Endothelial cell (in vitro differentiated cells): ENCODE measurements at regions not wholly inside any gene's neighbourhood (a gene's known extent, or its start where the extent isn't known, plus 50 kb on each side); places are given as distances from the start of the nearest gene placed in this dataset.

Experiments used
- DNase-seq: peaks from one replicate; pipeline ENCODE4 v3.0.0; 2021; ENCODE audit warnings: low spot score
- H3K27ac Mint-ChIP-seq: one replicate; pipeline ENCODE4 v1.8.0; 2021; ENCODE audit warnings: mixed read lengths, inconsistent platforms; ENCODE audit not compliant: unreplicated experiment
- H3K27me3 Mint-ChIP-seq: one replicate; pipeline ENCODE4 v1.8.0; 2021; ENCODE audit warnings: mild to moderate bottlenecking, moderate library complexity, mixed read lengths, inconsistent platforms; ENCODE audit not compliant: unreplicated experiment
- H3K36me3 Mint-ChIP-seq: one replicate; pipeline ENCODE4 v1.8.0; 2021; ENCODE audit warnings: mild to moderate bottlenecking, low read depth, mixed read lengths, inconsistent platforms; ENCODE audit not compliant: unreplicated experiment
- H3K4me1 Mint-ChIP-seq: one replicate; pipeline ENCODE4 v1.8.0; 2021; ENCODE audit warnings: mild to moderate bottlenecking, mixed read lengths, inconsistent platforms; ENCODE audit not compliant: unreplicated experiment
- H3K4me3 Mint-ChIP-seq: one replicate; pipeline ENCODE4 v1.8.0; 2021; ENCODE audit warnings: mild to moderate bottlenecking, mixed read lengths, inconsistent platforms; ENCODE audit not compliant: unreplicated experiment
- H3K9me3 Mint-ChIP-seq: one replicate; pipeline ENCODE4 v1.8.0; 2021; ENCODE audit warnings: mixed read lengths, inconsistent platforms; ENCODE audit not compliant: unreplicated experiment
- TF ChIP-seq, protein P1 (sequence below): fragments of 200-600 bp; sonication (generic); IDR thresholded peaks from one replicate; pipeline ENCODE4 v1.5.0; 2021; ENCODE audit warnings: antibody characterized with exemption; ENCODE audit not compliant: unreplicated experiment

DNA sequence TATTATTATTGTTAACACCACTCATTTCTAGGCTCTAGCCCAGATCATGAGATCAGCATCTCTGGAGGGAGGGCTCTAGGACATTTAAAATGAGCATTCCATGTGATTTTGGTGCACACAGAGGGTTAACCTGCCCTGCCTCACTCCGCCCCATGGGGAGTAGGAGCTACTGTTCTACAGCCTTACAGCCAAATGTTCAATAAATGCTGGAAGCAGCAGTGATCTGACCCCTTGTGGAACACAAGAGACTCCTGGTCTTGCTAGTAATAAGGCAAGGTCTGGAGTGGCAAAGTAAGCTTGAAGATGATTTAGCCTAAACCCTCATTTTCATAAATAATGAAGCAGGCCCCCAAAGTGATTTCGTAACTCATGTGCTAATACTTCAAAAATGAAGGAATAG lies 166.4 kb upstream of the EOMES start:
- H3K9me3 Mint-ChIP-seq, result no peaks in the 10 kb centered on the region
- no peaks in the 10 kb centered on the region for H3K4me1 Mint-ChIP-seq
- peaks cover 2% of the 10 kb centered on the region for H3K27me3 Mint-ChIP-seq
- H3K36me3 Mint-ChIP-seq, result no peaks in the 10 kb centered on the region
- no peak overlapping the region for H3K4me3 Mint-ChIP-seq
- DNase-seq, result no peak
- TF ChIP-seq, protein P1, sequence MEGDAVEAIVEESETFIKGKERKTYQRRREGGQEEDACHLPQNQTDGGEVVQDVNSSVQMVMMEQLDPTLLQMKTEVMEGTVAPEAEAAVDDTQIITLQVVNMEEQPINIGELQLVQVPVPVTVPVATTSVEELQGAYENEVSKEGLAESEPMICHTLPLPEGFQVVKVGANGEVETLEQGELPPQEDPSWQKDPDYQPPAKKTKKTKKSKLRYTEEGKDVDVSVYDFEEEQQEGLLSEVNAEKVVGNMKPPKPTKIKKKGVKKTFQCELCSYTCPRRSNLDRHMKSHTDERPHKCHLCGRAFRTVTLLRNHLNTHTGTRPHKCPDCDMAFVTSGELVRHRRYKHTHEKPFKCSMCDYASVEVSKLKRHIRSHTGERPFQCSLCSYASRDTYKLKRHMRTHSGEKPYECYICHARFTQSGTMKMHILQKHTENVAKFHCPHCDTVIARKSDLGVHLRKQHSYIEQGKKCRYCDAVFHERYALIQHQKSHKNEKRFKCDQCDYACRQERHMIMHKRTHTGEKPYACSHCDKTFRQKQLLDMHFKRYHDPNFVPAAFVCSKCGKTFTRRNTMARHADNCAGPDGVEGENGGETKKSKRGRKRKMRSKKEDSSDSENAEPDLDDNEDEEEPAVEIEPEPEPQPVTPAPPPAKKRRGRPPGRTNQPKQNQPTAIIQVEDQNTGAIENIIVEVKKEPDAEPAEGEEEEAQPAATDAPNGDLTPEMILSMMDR, result no peak
- H3K27ac Mint-ChIP-seq, result no peak overlapping the region

DNA sequence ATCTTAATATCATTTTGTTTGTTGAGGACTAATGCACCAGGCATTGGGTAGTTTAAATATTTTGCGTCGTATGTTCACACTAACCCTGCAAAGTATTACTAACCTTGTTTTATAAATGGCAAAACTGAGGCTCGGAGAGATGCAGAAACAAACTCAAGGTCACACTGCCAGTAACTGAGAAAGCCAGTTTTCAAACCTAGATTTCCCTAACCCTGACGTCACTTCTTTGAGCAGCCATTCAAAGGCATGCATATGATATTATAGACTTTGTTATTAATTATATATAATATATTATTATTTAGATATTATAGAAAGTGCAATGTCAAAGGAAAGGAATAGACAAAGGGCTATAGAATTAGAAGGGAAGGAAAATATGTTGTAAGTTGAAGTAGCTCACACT lies 167.6 kb upstream of the EOMES start:
- H3K9me3 Mint-ChIP-seq, result no peaks in the 10 kb centered on the region
- DNase-seq, result no peak
- TF ChIP-seq, protein P1, result no peak
- peaks cover 2% of the 10 kb centered on the region for H3K27me3 Mint-ChIP-seq
- no peaks in the 10 kb centered on the region for H3K4me1 Mint-ChIP-seq
- no peak overlapping the region for H3K27ac Mint-ChIP-seq
- no peaks in the 10 kb centered on the region for H3K36me3 Mint-ChIP-seq
- H3K4me3 Mint-ChIP-seq, result no peak overlapping the region

DNA sequence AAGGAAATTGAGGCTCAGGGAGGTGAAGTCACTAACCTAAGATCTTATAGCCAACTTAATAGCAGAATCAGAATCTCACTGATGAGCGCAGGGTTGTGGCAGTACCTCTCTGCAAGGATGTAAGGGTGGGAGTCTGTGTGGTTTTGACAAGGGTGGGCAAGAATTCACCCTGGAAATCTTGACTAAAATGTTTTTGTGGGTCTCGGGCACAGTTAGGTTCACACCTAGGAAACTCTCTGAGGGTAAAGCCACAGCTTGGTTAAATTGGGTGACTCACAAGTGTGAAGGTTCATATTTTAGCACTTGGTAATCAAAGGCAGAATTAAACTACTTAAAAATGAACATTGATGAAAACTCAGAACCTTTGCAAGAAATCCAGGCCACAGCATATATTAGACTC lies 178.2 kb upstream of the EOMES start:
- no peaks in the 10 kb centered on the region for H3K9me3 Mint-ChIP-seq
- no peaks in the 10 kb centered on the region for H3K27me3 Mint-ChIP-seq
- no peak for DNase-seq
- H3K27ac Mint-ChIP-seq, result no peak overlapping the region
- TF ChIP-seq, protein P1, result no peak
- H3K4me1 Mint-ChIP-seq, result peaks cover 5% of the 10 kb centered on the region
- no peaks in the 10 kb centered on the region for H3K36me3 Mint-ChIP-seq
- H3K4me3 Mint-ChIP-seq, result no peak overlapping the region

DNA sequence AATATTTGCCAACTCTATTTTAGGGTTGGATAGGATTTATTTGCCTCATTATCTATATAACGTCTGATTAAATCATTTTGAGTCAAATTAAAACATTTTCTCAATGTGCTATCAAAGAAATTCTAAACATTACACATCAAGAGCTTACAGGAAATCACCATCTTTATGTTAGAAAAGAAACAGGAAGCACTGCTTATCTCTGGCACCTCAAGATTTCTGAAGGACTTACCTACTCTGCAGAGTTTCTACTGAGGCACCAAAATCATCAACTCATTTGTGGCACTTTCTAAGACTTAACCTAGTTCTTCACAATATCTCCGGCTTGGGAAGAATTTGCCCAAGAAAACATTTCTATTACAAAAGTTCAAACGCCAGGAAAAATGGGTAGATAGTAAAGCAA lies 181.3 kb upstream of the EOMES start:
- Mint-ChIP-seq H3K27me3 (no peaks in the 10 kb centered on the region), H3K4me1 (peaks cover 5% of the 10 kb centered on the region), H3K36me3 (no peaks in the 10 kb centered on the region), H3K4me3 (no peak overlapping the region), H3K27ac (no peak overlapping the region), H3K9me3 (no peaks in the 10 kb centered on the region)
- TF ChIP-seq, protein P1, result no peak
- DNase-seq, result no peak

DNA sequence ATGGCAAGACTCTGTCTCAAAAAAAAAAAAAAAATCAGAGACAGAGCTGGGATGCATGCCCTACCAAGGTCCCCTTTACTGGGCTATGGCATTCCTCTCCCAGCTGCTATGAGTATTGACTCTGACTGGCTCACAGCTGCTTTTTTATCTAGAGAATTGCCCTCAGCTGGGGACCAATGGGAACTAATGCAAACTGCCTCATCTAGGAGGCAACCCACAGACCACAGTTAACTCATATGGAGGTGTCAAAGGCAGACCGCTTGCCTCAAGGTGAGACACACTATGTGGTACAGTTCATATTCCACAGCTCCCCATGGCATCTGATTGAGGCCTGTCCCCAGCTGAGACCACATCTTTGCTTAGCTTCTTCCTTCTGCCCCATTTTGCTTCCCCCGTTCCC lies 183.5 kb upstream of the EOMES start:
- Mint-ChIP-seq H3K4me1 (peaks cover 5% of the 10 kb centered on the region), H3K27me3 (no peaks in the 10 kb centered on the region), H3K9me3 (no peaks in the 10 kb centered on the region), H3K27ac (no peak overlapping the region), H3K4me3 (no peak overlapping the region), H3K36me3 (no peaks in the 10 kb centered on the region)
- no peak for DNase-seq
- TF ChIP-seq, protein P1, result no peak
